Aorta (tissue), 5 donors: ENCODE measurements at regions not wholly inside any gene's neighbourhood (a gene's known extent, or its start where the extent isn't known, plus 50 kb on each side); places are given as distances from the start of the nearest gene placed in this dataset.

ENCODE experiments used
- ATAC-seq: fragments of 200-7000 bp; cut with Tn5 transposase; one replicate; pipeline ENCODE4 v1.9.1; 2022; ENCODE audit warnings: moderate library complexity; ENCODE audit not compliant: low FRiP score
- DNase-seq, 2 donors: peaks; one replicate each; pipeline ENCODE4 v3.0.0-alpha.2; 2020
- H3K27ac ChIP-seq, 2 donors: one replicate each; pipeline ENCODE4 v1.5.1; 2013; ENCODE audit warnings: low read length in 2 of 2, mild to moderate bottlenecking in 2 of 2, moderate library complexity in 2 of 2, control low read depth in 1 of 2, inconsistent platforms in 1 of 2, low read depth in 1 of 2
- H3K27me3 ChIP-seq, 2 donors: one replicate each; pipeline ENCODE4 v1.6.1; 2013; ENCODE audit warnings: control low read depth in 1 of 2, low read length in 1 of 2, mild to moderate bottlenecking in 1 of 2, moderate library complexity in 1 of 2; ENCODE audit not compliant: insufficient read depth in 2 of 2, control insufficient read depth in 1 of 2
- H3K36me3 ChIP-seq, 2 donors: one replicate each; pipeline ENCODE4 v1.6.1; 2013; ENCODE audit warnings: control low read depth in 1 of 2, low read length in 1 of 2, mild to moderate bottlenecking in 1 of 2; ENCODE audit not compliant: insufficient read depth in 2 of 2, control insufficient read depth in 1 of 2
- H3K4me1 ChIP-seq, 2 donors: one replicate each; pipeline ENCODE4 v1.6.1; 2013; ENCODE audit warnings: low read length in 2 of 2, control low read depth in 1 of 2, mild to moderate bottlenecking in 1 of 2, moderate library complexity in 1 of 2; ENCODE audit not compliant: insufficient read depth in 2 of 2, control insufficient read depth in 1 of 2
- H3K4me3 ChIP-seq, 2 donors: one replicate each; pipeline ENCODE4 v1.5.1; 2013; ENCODE audit warnings: low read length in 2 of 2, control low read depth in 1 of 2, mild to moderate bottlenecking in 1 of 2
- H3K9me3 ChIP-seq: one replicate; pipeline ENCODE4 v1.6.1; 2013; ENCODE audit warnings: mild to moderate bottlenecking, low read length; ENCODE audit not compliant: control insufficient read depth
- WGBS, 2 donors: extraction: QIAGEN DNeasy Blood & Tissue Kit; methylation state at CpG; one replicate each; pipeline ENCODE4 v1.1.7; 2013; 5-methylcytosine and 5-hydroxymethylcytosine counted together
- intact Hi-C, 2 donors: fragments of 100-400 bp; cut with DNase I; formaldehyde crosslinking; loops; one replicate each; pipeline versions ENCODE4 v1.14.2 to v1.15.0; 2022
- donor health status: healthy with polysubstance abuse.
- donor health status: Bipolar disorder and iron deficiency.
- donor health status: DM: no; HTN: no; CAD: no.
- donor health status: DM: no; HTN: no; CAD: no.
- donor health status: DM: yes; HTN: yes; CAD: no.

GRCh38 chr3:118744186-118744585 lies 290.5 kb downstream of the IGSF11 start:
- H3K4me1 ChIP-seq: no peaks in the 10 kb centered on the region
- ATAC-seq (no peak), DNase-seq (no peak)
- 58 to 67% methylated on average over 2 of the region's 2 CpGs for WGBS, 2 donors
- H3K36me3 ChIP-seq: no peaks in the 10 kb centered on the region
- no peaks in the 10 kb centered on the region for H3K9me3 ChIP-seq
- no peak overlapping the region for H3K4me3 ChIP-seq
- intact Hi-C loops: no loop called here
- H3K27ac ChIP-seq: no peak overlapping the region
- peaks cover 0 to 3% of the 10 kb centered on the region in 2 donors for H3K27me3 ChIP-seq

DNA sequence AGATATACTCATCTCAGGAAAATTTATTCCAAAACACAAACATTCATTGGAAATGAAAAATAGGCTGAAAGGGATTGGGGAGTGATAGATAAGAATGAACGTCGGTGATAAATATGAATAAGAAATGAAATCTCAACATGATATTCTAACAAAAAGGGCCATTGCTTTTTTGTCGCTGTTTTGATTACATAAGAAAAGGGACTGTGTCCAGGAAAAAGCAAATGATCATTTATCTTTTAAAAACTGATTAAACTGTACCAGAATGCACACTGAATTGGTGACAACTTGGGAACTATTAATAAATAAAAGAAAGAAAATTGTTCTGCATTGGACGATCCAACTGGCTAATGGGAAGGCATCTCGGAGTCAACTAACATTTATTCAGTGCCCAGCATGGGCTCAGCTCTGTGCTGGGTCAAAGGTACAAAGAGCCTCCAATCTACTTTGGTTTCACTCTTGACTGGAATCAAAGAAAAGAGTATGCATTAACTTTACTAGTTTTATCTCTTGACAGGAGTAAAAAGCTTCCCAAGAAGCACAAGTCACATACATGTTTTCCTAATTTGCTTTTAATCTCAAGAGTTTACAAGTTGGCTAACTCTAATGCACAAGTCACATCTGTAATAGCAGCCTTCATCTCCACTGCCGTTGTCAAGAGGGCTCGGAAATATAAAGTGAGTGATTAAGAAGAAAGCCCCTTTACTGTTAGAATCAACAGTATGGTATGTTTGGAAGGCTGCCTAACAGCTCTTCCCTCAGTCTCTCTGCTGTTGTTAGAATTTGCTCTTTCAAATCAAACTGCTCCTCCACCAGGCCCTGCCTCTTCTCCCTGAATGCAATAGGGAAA lies 280.0 kb downstream of the IGSF11 start:
- H3K27me3 ChIP-seq: no peaks in the 10 kb centered on the region
- H3K4me1 ChIP-seq: no peaks in the 10 kb centered on the region
- no peaks in the 10 kb centered on the region for H3K9me3 ChIP-seq
- no peak overlapping the region for H3K4me3 ChIP-seq
- no peak overlapping the region for H3K27ac ChIP-seq
- WGBS, 2 donors: 55 to 69% methylated on average over 7 of the region's 7 CpGs
- H3K36me3 ChIP-seq: no peaks in the 10 kb centered on the region
- ATAC-seq: no peak
- DNase-seq: no peak
- intact Hi-C loops: no loop called here

DNA sequence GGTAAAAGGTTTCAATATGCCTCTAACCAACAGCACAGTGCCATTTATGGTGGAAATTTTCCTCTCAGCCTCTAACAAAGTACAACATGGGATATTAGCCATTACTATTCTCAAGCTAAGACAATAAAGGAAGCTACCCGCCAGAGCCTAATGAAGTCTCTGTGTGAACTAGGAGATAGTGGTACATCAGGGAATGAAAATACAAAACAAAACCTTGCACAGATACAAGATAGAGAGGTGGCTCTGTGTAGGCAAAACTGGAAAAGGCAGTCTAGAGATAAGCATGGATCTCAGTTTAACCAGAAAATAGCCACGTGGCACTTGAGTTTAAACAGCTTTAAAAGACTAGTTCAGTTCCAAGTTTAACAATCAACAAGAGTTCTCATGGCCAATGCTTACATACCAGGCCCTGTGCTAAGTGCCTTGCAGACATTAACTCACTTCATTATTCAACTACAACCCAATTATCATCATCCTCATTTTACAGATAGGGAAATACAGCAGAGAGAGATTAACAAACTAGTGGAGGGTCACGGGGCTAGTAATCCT lies 279.3 kb downstream of the IGSF11 start:
- Histone ChIP-seq H3K4me1 (no peaks in the 10 kb centered on the region), H3K9me3 (no peaks in the 10 kb centered on the region), H3K27me3 (no peaks in the 10 kb centered on the region), H3K36me3 (no peaks in the 10 kb centered on the region), H3K27ac (no peak overlapping the region), H3K4me3 (no peak overlapping the region)
- intact Hi-C loops: no loop called here
- ATAC-seq (no peak), DNase-seq (no peak)
- WGBS, 2 donors: 56 to 59% methylated on average over 3 of the region's 3 CpGs

- WGBS, 2 donors: 40 to 44% methylated on average over 5 of the region's 5 CpGs
- no peak for DNase-seq
- H3K36me3 ChIP-seq: no peaks in the 10 kb centered on the region
- no peaks in the 10 kb centered on the region for H3K9me3 ChIP-seq
- no peak overlapping the region for H3K4me3 ChIP-seq
- intact Hi-C loops: no loop called here
- no peaks in the 10 kb centered on the region for H3K4me1 ChIP-seq
- no peaks in the 10 kb centered on the region for H3K27me3 ChIP-seq
- ATAC-seq: no peak
- H3K27ac ChIP-seq: no peak overlapping the region
Observed at GRCh38 chr3:118760585-118761290, 273.9 kb downstream of the IGSF11 start.

DNA sequence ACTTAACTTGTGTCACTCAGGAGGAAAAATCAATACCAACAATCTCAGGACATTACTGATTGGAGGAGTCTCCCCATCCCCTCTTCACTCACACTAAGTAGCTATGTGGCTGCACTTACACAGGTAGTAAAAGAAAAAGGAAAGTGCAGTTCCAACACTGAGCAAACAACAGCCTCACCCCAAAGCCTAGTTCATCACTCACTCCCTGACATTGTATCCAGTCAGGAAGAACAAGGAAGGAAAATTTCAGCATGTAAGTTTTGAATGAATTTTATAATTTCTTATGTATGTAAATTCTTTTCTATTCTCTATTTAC lies 273.4 kb downstream of the IGSF11 start:
- H3K9me3 ChIP-seq: no peaks in the 10 kb centered on the region
- DNase-seq (no peak), ATAC-seq (no peak)
- intact Hi-C loops: no loop called here
- H3K27me3 ChIP-seq: no peaks in the 10 kb centered on the region
- H3K4me1 ChIP-seq: no peaks in the 10 kb centered on the region
- H3K27ac ChIP-seq: no peak overlapping the region
- no peaks in the 10 kb centered on the region for H3K36me3 ChIP-seq
- H3K4me3 ChIP-seq: no peak overlapping the region

GRCh38 chr3:118765636-118766305 lies 268.9 kb downstream of the IGSF11 start:
- Histone ChIP-seq H3K9me3 (no peaks in the 10 kb centered on the region), H3K36me3 (no peaks in the 10 kb centered on the region), H3K27ac (no peak overlapping the region), H3K4me1 (no peaks in the 10 kb centered on the region), H3K27me3 (no peaks in the 10 kb centered on the region), H3K4me3 (no peak overlapping the region)
- ATAC-seq (no peak), DNase-seq (no peak)
- intact Hi-C loops: no loop called here
- 88 to 92% methylated on average over 3 of the region's 3 CpGs for WGBS, 2 donors

DNA sequence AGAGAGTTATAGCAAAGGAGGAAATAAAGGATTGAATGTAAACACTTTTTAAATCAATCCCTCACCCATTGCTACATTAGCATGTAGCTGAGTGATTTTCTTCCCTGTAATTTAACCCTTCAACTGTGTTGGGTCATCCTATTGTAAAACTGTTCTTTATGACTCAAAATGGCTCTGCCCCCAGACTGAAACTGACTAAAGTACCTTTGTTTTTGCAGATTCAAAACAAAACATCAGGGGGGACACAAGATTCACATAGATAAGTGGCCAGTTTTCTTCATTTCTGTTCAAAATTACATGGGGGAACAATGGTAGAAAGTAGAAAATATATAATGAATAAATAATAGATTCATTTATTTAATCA lies 268.4 kb downstream of the IGSF11 start:
- H3K36me3 ChIP-seq: no peaks in the 10 kb centered on the region
- ATAC-seq: no peak
- H3K27ac ChIP-seq: no peak overlapping the region
- no peak overlapping the region for H3K4me3 ChIP-seq
- no peaks in the 10 kb centered on the region for H3K27me3 ChIP-seq
- H3K9me3 ChIP-seq: no peaks in the 10 kb centered on the region
- intact Hi-C loops: no loop called here
- no peaks in the 10 kb centered on the region for H3K4me1 ChIP-seq
- DNase-seq: no peak

GRCh38 chr3:118772036-118772435 lies 262.6 kb downstream of the IGSF11 start:
- H3K4me1 ChIP-seq: no peaks in the 10 kb centered on the region
- no peaks in the 10 kb centered on the region for H3K9me3 ChIP-seq
- H3K4me3 ChIP-seq: no peak overlapping the region
- intact Hi-C loops: no loop called here
- no peak for ATAC-seq
- H3K27me3 ChIP-seq: no peaks in the 10 kb centered on the region
- no peak overlapping the region for H3K27ac ChIP-seq
- no peak for DNase-seq
- WGBS, 2 donors: 41 to 61% methylated on average over 2 of the region's 2 CpGs
- H3K36me3 ChIP-seq: no peaks in the 10 kb centered on the region
